Aorta (tissue), 5 donors: ENCODE measurements at regions not wholly inside any gene's neighbourhood (a gene's known extent, or its start where the extent isn't known, plus 50 kb on each side); places are given as distances from the start of the nearest gene placed in this dataset.
"Not testable (repeated sequence)": the region's sequence is repeated elsewhere in the genome, so short reads cannot be mapped to it uniquely, and the experiment has no call there.

Experiments used
- ATAC-seq: fragments of 200-7000 bp; cut with Tn5 transposase; one replicate; pipeline ENCODE4 v1.9.1; 2022; ENCODE audit warnings: moderate library complexity; ENCODE audit not compliant: low FRiP score
- DNase-seq, 2 donors: peaks; one replicate each; pipeline ENCODE4 v3.0.0-alpha.2; 2020
- H3K27ac ChIP-seq, 2 donors: one replicate each; pipeline ENCODE4 v1.5.1; 2013; ENCODE audit warnings: low read length in 2 of 2, mild to moderate bottlenecking in 2 of 2, moderate library complexity in 2 of 2, control low read depth in 1 of 2, inconsistent platforms in 1 of 2, low read depth in 1 of 2
- H3K27me3 ChIP-seq, 2 donors: one replicate each; pipeline ENCODE4 v1.6.1; 2013; ENCODE audit warnings: control low read depth in 1 of 2, low read length in 1 of 2, mild to moderate bottlenecking in 1 of 2, moderate library complexity in 1 of 2; ENCODE audit not compliant: insufficient read depth in 2 of 2, control insufficient read depth in 1 of 2
- H3K36me3 ChIP-seq, 2 donors: one replicate each; pipeline ENCODE4 v1.6.1; 2013; ENCODE audit warnings: control low read depth in 1 of 2, low read length in 1 of 2, mild to moderate bottlenecking in 1 of 2; ENCODE audit not compliant: insufficient read depth in 2 of 2, control insufficient read depth in 1 of 2
- H3K4me1 ChIP-seq, 2 donors: one replicate each; pipeline ENCODE4 v1.6.1; 2013; ENCODE audit warnings: low read length in 2 of 2, control low read depth in 1 of 2, mild to moderate bottlenecking in 1 of 2, moderate library complexity in 1 of 2; ENCODE audit not compliant: insufficient read depth in 2 of 2, control insufficient read depth in 1 of 2
- H3K4me3 ChIP-seq, 2 donors: one replicate each; pipeline ENCODE4 v1.5.1; 2013; ENCODE audit warnings: low read length in 2 of 2, control low read depth in 1 of 2, mild to moderate bottlenecking in 1 of 2
- H3K9me3 ChIP-seq: one replicate; pipeline ENCODE4 v1.6.1; 2013; ENCODE audit warnings: mild to moderate bottlenecking, low read length; ENCODE audit not compliant: control insufficient read depth
- WGBS, 2 donors: extraction: QIAGEN DNeasy Blood & Tissue Kit; methylation state at CpG; one replicate each; pipeline ENCODE4 v1.1.7; 2013; 5-methylcytosine and 5-hydroxymethylcytosine counted together
- intact Hi-C, 2 donors: fragments of 100-400 bp; cut with DNase I; formaldehyde crosslinking; loops; one replicate each; pipeline versions ENCODE4 v1.14.2 to v1.15.0; 2022
- donor health status: healthy with polysubstance abuse.
- donor health status: Bipolar disorder and iron deficiency.
- donor health status: DM: no; HTN: no; CAD: no.
- donor health status: DM: no; HTN: no; CAD: no.
- donor health status: DM: yes; HTN: yes; CAD: no.

DNA sequence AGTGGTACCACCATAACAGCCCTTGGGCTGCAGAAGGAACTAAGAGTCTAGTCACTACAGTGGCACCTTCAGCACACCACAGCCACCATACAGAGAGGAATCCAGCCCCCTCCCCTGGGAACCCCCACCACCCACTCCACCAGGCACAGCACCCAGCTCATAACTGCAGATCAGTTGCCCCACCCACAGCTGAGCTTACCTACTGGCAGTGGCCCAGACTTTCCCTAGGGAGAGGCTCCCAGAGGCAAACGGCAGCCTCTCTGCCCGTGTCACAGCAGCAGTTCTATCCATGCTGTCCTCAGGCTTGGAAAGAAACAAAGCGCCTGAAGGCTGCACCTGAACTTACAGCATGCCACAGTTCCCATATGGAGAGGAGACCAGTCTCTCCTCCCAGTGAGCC lies 372.3 kb downstream of the OR4F29 start:
- H3K27ac ChIP-seq, H3K4me1 ChIP-seq, H3K36me3 ChIP-seq, DNase-seq, H3K9me3 ChIP-seq, H3K27me3 ChIP-seq, intact Hi-C loops, ATAC-seq, H3K4me3 ChIP-seq: not testable (repeated sequence)
- 61% methylated on average over 3 of the region's 3 CpGs; no CpG with 5 or more reads in 1 of the 2 donors for WGBS, 2 donors

- H3K27ac ChIP-seq, H3K4me3 ChIP-seq, H3K9me3 ChIP-seq, H3K27me3 ChIP-seq, ATAC-seq, H3K36me3 ChIP-seq, intact Hi-C loops, H3K4me1 ChIP-seq, DNase-seq: not testable (repeated sequence)
- WGBS, 2 donors: no CpG with 5 or more reads among the region's 2 CpGs
Measured at GRCh38 chr1:65119-65518, 386.4 kb downstream of the OR4F29 start, which contains the start of gene OR4F5. Gene OR4F5, plus strand, starts transcription at chr1:65419.

- H3K4me1 ChIP-seq, DNase-seq, intact Hi-C loops: not testable (repeated sequence)
Measured at GRCh38 chr1:56014-56531, 395.4 kb downstream of the OR4F29 start.

GRCh38 chr1:53182-53581 lies 398.3 kb downstream of the OR4F29 start:
- WGBS, 2 donors: no CpG with 5 or more reads among the region's 1 CpG
- ATAC-seq, H3K36me3 ChIP-seq, H3K27me3 ChIP-seq, intact Hi-C loops, H3K9me3 ChIP-seq, H3K27ac ChIP-seq, DNase-seq, H3K4me1 ChIP-seq, H3K4me3 ChIP-seq: not testable (repeated sequence)

More at GRCh38 chr1:56014-56531, 395.4 kb downstream of the OR4F29 start:
- not testable (repeated sequence) for H3K36me3 ChIP-seq, H3K27me3 ChIP-seq, H3K9me3 ChIP-seq, ATAC-seq, H3K27ac ChIP-seq, H3K4me3 ChIP-seq
- 68 to 78% methylated on average over 2 to 3 of the region's 3 CpGs for WGBS, 2 donors

DNA sequence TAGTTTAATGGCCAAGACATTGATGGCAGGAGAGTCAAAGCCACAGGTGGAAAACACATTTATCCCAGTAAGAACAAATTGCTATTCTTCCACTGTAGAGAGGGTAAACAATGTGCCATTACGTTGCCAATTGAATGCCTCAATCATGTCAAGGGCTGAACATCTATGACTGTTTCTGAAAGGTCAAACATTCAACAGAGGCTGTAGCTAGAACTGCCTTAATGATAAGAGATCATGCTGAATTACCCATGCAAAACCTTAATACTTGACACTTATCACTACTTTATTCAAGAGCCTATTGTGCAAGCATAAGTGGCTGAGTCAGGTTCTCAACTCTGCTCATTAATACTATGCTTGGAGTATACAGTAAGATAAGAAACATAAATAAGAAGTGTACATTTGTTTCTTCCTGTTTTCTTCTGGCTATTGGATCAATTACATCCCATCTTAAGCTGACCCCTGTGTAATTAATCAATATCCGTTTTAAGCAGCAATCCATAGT lies 409.5 kb downstream of the OR4F29 start:
- intact Hi-C loops: not testable (repeated sequence)
- no CpG with 5 or more reads among the region's 2 CpGs for WGBS, 2 donors

GRCh38 chr1:41197-41596 lies 410.3 kb downstream of the OR4F29 start:
- H3K27ac ChIP-seq, H3K36me3 ChIP-seq, H3K9me3 ChIP-seq, H3K4me1 ChIP-seq, DNase-seq, H3K27me3 ChIP-seq, H3K4me3 ChIP-seq, ATAC-seq, intact Hi-C loops: not testable (repeated sequence)

More for the DNA sequence above, 409.5 kb downstream of the OR4F29 start:
- H3K9me3 ChIP-seq, H3K4me1 ChIP-seq, H3K27me3 ChIP-seq, H3K27ac ChIP-seq, DNase-seq, H3K36me3 ChIP-seq, H3K4me3 ChIP-seq, ATAC-seq: not testable (repeated sequence)

DNA sequence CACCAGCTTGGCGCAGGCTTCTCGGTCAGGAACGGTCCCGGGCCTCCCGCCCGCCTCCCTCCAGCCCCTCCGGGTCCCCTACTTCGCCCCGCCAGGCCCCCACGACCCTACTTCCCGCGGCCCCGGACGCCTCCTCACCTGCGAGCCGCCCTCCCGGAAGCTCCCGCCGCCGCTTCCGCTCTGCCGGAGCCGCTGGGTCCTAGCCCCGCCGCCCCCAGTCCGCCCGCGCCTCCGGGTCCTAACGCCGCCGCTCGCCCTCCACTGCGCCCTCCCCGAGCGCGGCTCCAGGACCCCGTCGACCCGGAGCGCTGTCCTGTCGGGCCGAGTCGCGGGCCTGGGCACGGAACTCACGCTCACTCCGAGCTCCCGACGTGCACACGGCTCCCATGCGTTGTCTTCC lies 422.3 kb downstream of the OR4F29 start:
- H3K9me3 ChIP-seq, DNase-seq, H3K4me3 ChIP-seq, H3K27ac ChIP-seq, H3K4me1 ChIP-seq, H3K27me3 ChIP-seq, intact Hi-C loops, ATAC-seq, H3K36me3 ChIP-seq: not testable (repeated sequence)
- WGBS, 2 donors: 0% methylated on average over 16 of the region's 52 CpGs; no CpG with 5 or more reads in 1 of the 2 donors

DNA sequence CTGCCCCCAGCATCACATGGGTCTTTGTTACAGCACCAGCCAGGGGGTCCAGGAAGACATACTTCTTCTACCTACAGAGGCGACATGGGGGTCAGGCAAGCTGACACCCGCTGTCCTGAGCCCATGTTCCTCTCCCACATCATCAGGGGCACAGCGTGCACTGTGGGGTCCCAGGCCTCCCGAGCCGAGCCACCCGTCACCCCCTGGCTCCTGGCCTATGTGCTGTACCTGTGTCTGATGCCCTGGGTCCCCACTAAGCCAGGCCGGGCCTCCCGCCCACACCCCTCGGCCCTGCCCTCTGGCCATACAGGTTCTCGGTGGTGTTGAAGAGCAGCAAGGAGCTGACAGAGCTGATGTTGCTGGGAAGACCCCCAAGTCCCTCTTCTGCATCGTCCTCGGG lies 434.2 kb downstream of the OR4F29 start:
- H3K4me3 ChIP-seq, intact Hi-C loops, H3K27ac ChIP-seq, ATAC-seq, H3K27me3 ChIP-seq, H3K9me3 ChIP-seq, H3K4me1 ChIP-seq, H3K36me3 ChIP-seq: not testable (repeated sequence)
- DNase-seq: peak; percentile 46 to 75
- 92 to 95% methylated on average over 7 to 8 of the region's 12 CpGs for WGBS, 2 donors

DNA sequence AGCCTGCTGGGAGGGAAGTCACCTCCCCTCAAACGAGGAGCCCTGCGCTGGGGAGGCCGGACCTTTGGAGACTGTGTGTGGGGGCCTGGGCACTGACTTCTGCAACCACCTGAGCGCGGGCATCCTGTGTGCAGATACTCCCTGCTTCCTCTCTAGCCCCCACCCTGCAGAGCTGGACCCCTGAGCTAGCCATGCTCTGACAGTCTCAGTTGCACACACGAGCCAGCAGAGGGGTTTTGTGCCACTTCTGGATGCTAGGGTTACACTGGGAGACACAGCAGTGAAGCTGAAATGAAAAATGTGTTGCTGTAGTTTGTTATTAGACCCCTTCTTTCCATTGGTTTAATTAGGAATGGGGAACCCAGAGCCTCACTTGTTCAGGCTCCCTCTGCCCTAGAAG lies 435.5 kb downstream of the OR4F29 start:
- H3K27me3 ChIP-seq, ATAC-seq, H3K4me3 ChIP-seq, intact Hi-C loops, H3K27ac ChIP-seq, H3K36me3 ChIP-seq, H3K9me3 ChIP-seq, H3K4me1 ChIP-seq: not testable (repeated sequence)
- WGBS, 2 donors: 93 to 94% methylated on average over 5 to 6 of the region's 6 CpGs
- peak; percentile 38 to 61 for DNase-seq
